DOHH2 (cell line): ENCODE measurements at regions not wholly inside any gene's neighbourhood (a gene's known extent, or its start where the extent isn't known, plus 50 kb on each side); places are given as distances from the start of the nearest gene placed in this dataset.

ENCODE experiments used
- EZH2phosphoT487 ChIP-seq: fragments of 200-600 bp; sonication (generic); IDR thresholded peaks from 2 replicates; pipeline ENCODE4 v1.6.1; 2017; ENCODE audit warnings: borderline replicate concordance, mild to moderate bottlenecking, antibody characterized with exemption, low read length, moderate library complexity, mixed read lengths
- TF ChIP-seq, protein P1 (sequence below): fragments of 200-600 bp; sonication (generic); IDR thresholded peaks from one replicate; pipeline ENCODE4 v1.5.1; 2014; ENCODE audit warnings: antibody characterized with exemption, mild to moderate bottlenecking, low read depth, low read length; ENCODE audit not compliant: poor library complexity, severe bottlenecking

DNA sequence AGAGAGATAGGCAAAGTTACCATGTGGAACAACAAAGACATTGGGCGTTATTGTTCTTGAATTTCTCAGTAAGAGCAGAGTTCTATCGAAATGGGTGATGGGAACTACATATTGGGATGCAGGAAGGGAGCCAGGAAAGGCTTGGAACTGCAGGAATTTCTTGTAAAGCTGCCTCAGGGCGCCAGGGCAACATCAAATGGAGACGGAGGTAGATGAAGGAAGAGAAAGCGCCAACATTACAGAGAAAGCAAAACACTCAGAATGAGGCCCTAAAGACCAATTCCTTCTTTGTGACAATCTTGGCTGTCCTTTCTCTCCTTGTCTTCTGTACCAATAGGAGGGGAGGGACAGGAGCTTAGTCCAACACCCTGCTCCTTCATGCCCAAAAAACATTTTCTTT is 148.4 kb downstream of the RPAP3 start:
- TF ChIP-seq, protein P1, sequence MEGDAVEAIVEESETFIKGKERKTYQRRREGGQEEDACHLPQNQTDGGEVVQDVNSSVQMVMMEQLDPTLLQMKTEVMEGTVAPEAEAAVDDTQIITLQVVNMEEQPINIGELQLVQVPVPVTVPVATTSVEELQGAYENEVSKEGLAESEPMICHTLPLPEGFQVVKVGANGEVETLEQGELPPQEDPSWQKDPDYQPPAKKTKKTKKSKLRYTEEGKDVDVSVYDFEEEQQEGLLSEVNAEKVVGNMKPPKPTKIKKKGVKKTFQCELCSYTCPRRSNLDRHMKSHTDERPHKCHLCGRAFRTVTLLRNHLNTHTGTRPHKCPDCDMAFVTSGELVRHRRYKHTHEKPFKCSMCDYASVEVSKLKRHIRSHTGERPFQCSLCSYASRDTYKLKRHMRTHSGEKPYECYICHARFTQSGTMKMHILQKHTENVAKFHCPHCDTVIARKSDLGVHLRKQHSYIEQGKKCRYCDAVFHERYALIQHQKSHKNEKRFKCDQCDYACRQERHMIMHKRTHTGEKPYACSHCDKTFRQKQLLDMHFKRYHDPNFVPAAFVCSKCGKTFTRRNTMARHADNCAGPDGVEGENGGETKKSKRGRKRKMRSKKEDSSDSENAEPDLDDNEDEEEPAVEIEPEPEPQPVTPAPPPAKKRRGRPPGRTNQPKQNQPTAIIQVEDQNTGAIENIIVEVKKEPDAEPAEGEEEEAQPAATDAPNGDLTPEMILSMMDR: no peak
- no peak for TF ChIP-seq EZH2phosphoT487
